Fibroblast of villous mesenchyme (primary cell): ENCODE measurements at regions not wholly inside any gene's neighbourhood (a gene's known extent, or its start where the extent isn't known, plus 50 kb on each side); places are given as distances from the start of the nearest gene placed in this dataset.
"Not testable (repeated sequence)": the region's sequence is repeated elsewhere in the genome, so short reads cannot be mapped to it uniquely, and the experiment has no call there.

Experiments used
- DNase-seq: peaks from one replicate; pipeline ENCODE4 v3.0.0-alpha.2; 2010; ENCODE audit warnings: low read depth
- H3K4me3 ChIP-seq: 2 replicates; pipeline ENCODE4 v1.5.1; 2011; ENCODE audit warnings: low read depth, mild to moderate bottlenecking, low read length
- CTCF ChIP-seq: IDR thresholded peaks from 2 replicates; pipeline ENCODE4 v1.5.1; 2012; ENCODE audit warnings: low read depth, mild to moderate bottlenecking, low read length; ENCODE audit not compliant: insufficient read depth

GRCh38 chr6:109875973-109876372 lies 102.1 kb upstream of the GPR6 start:
- no peak overlapping the region for H3K4me3 ChIP-seq
- no peak for TF ChIP-seq CTCF
- no peak for DNase-seq

- TF ChIP-seq CTCF, result no peak
- peak; percentile 36 for DNase-seq
- H3K4me3 ChIP-seq, result no peak overlapping the region
Observed at GRCh38 chr6:109877028-109878004, 100.8 kb upstream of the GPR6 start.

GRCh38 chr6:109878005-109878690 lies 100.0 kb upstream of the GPR6 start:
- not testable (repeated sequence) for DNase-seq, H3K4me3 ChIP-seq

- not testable (repeated sequence) for DNase-seq, H3K4me3 ChIP-seq
Observed at GRCh38 chr6:109879081-109879480, 99.0 kb upstream of the GPR6 start.

- no peak for TF ChIP-seq CTCF
- H3K4me3 ChIP-seq, result no peak overlapping the region
- DNase-seq, result no peak
Observed at GRCh38 chr6:109879521-109879920, 98.6 kb upstream of the GPR6 start.

GRCh38 chr6:109881069-109881468 lies 97.0 kb upstream of the GPR6 start:
- H3K4me3 ChIP-seq, DNase-seq: not testable (repeated sequence)

GRCh38 chr6:109881953-109882490 lies 96.1 kb upstream of the GPR6 start:
- H3K4me3 ChIP-seq, result not testable (repeated sequence)
- peak; percentile 45 for DNase-seq

- DNase-seq, result no peak
- H3K4me3 ChIP-seq, result no peak overlapping the region
- no peak for TF ChIP-seq CTCF
Observed at GRCh38 chr6:109891924-109892323, 86.2 kb upstream of the GPR6 start.
